ENCODE measurements at regions not wholly inside any gene's neighbourhood (a gene's known extent, or its start where the extent isn't known, plus 50 kb on each side); places are given as distances from the start of the nearest gene placed in this dataset.

- in situ Hi-C loops (cut with MboI; ENCODE audit: low sequenced_read_pairs), result loop anchor here (5.0 to 25.0 kb wide), 3 partner anchors 127 to 589 kb away; partner anchors contain the start of gene ANKH
Observed at GRCh38 chr5:15001517-15001916, 129.9 kb upstream of the ANKH start.

More at GRCh38 chr5:15001517-15001916, 129.9 kb upstream of the ANKH start:
- no peak overlapping the region for H2BK15ac ChIP-seq (ENCODE audit: low read depth, low read length)
- H3K27me3 ChIP-seq (ENCODE audit: control insufficient read depth, insufficient read depth, low read length), result peaks cover 17% of the 10 kb centered on the region
- H3K4me1 ChIP-seq (ENCODE audit: control insufficient read depth, insufficient read depth, low read length), result peaks cover 3% of the 10 kb centered on the region; the same call in 1 of the 2 replicates
- no peak overlapping the region for H2AK5ac ChIP-seq (ENCODE audit: low read depth, low read length)
- no peak overlapping the region for H3K4ac ChIP-seq (ENCODE audit: low read depth, low read length)
- no peak overlapping the region for H2BK20ac ChIP-seq (ENCODE audit: low read depth, low read length)
- no peaks in the 10 kb centered on the region for H4K20me1 ChIP-seq (ENCODE audit: insufficient read depth, low read length)
- H2AFZ ChIP-seq (replicated peaks; ENCODE audit: low read length, poor library complexity), result no peak overlapping the region
- dilution Hi-C loops (cut with HindIII; ENCODE audit: low sequenced_read_pairs, unreplicated experiment), result no loop called here
- H3K9ac ChIP-seq (ENCODE audit: low read depth, low read length), result no peak overlapping the region
- H3K4me2 ChIP-seq (ENCODE audit: low read depth, low read length), result no peak overlapping the region
- ChIA-PET CTCF (interaction anchor here (1.6 to 3.9 kb wide), 2 partner anchors 274 kb away, joined by 9 to 30 read pairs; no protein-coding TSS in a partner anchor), POLR2A (ENCODE audit: unreplicated experiment) (no interaction called here)
- no peaks in the 10 kb centered on the region for H3K36me3 ChIP-seq (ENCODE audit: control insufficient read depth, insufficient read depth, low read length)
- no CpG with 5 or more reads among the region's 2 CpGs for WGBS, 2 experiments (ENCODE audit: extremely low coverage in 2 of 2, insufficient read length in 1 of 2)
- H3K23ac ChIP-seq (ENCODE audit: low read depth, low read length), result no peak overlapping the region
- H3K56ac ChIP-seq (ENCODE audit: extremely low read depth, insufficient read depth, low read length), result no peak overlapping the region
- no peak overlapping the region for H3K4me3 ChIP-seq (ENCODE audit: insufficient read depth, low read depth, low read length)
- H3K79me1 ChIP-seq (ENCODE audit: low read depth in 1 of 2, low read length in 2 of 2), result no peaks in the 10 kb centered on the region
- no peaks in the 10 kb centered on the region for H3K9me1 ChIP-seq (ENCODE audit: insufficient read depth, low read length)
- H4K91ac ChIP-seq (ENCODE audit: insufficient read depth, low read depth, low read length), result no peak overlapping the region
- no peak overlapping the region for H2AK9ac ChIP-seq (replicated peaks; ENCODE audit: low read depth, low read length, poor library complexity)
- ATAC-seq (ENCODE audit: low read depth), result no peak
- H4K5ac ChIP-seq (ENCODE audit: low read depth, low read length), result no peak overlapping the region
- H3K18ac ChIP-seq (ENCODE audit: low read depth, low read length), result no peak overlapping the region
- peaks cover 12% of the 10 kb centered on the region; the same call in 1 of the 2 replicates for H3K9me3 ChIP-seq (ENCODE audit: control insufficient read depth, insufficient read depth, low read length)
- BruUV-seq (replicated peaks), result no TSS peak
- no peak overlapping the region for H2BK5ac ChIP-seq (ENCODE audit: low read depth, low read length, poor library complexity, severe bottlenecking)
- H3K14ac ChIP-seq (replicated peaks; ENCODE audit: low read depth, low read length), result no peak overlapping the region
- TF ChIP-seq USF2 (IDR thresholded peaks at IDR 0.05; ENCODE audit: low read depth, low read length), result no peak
- no peak for TF ChIP-seq MXI1 (IDR thresholded peaks at IDR 0.05; ENCODE audit: borderline replicate concordance, low read depth, low read length)
- TF ChIP-seq BHLHE40 (IDR thresholded peaks at IDR 0.05; ENCODE audit: low read depth, low read length), result no peak
- TF ChIP-seq RAD21 (IDR thresholded peaks at IDR 0.05; ENCODE audit: low read length), result no peak
- no peak for TF ChIP-seq POLR2A (IDR thresholded peaks at IDR 0.05; ENCODE audit: low read depth, low read length)
- TF ChIP-seq RCOR1 (IDR thresholded peaks at IDR 0.05; ENCODE audit: insufficient replicate concordance, low read length), result no peak
- no peak for TF ChIP-seq CTCF (conservative IDR thresholded peaks at IDR 0.05; ENCODE audit: low read depth, low read length)
- TF ChIP-seq MAFK (IDR thresholded peaks at IDR 0.05; ENCODE audit: low read depth, low read length), result no peak
- no peak for TF ChIP-seq MAZ (IDR thresholded peaks at IDR 0.05; ENCODE audit: borderline replicate concordance, low read depth, low read length)
- TF ChIP-seq SMC3 (IDR thresholded peaks at IDR 0.05; ENCODE audit: low read depth, low read length), result no peak
- no peak for TF ChIP-seq CEBPB (IDR thresholded peaks at IDR 0.05; ENCODE audit: low read depth, low read length)
- TF ChIP-seq FOS (IDR thresholded peaks at IDR 0.05; ENCODE audit: low read depth, low read length), result no peak
- TF ChIP-seq CHD1 (IDR thresholded peaks at IDR 0.05; ENCODE audit: low read depth, low read length), result no peak
- TF ChIP-seq ELK1 (IDR thresholded peaks at IDR 0.05; ENCODE audit: borderline replicate concordance, low read depth, low read length), result no peak
- TF ChIP-seq RFX5 (IDR thresholded peaks at IDR 0.05; ENCODE audit: low read depth, low read length), result no peak
- TF ChIP-seq NFE2L2 (IDR thresholded peaks at IDR 0.05; ENCODE audit: low read depth, low read length), result no peak
- H4K8ac ChIP-seq (ENCODE audit: low read depth in 2 of 2, low read length in 2 of 2), result no peak overlapping the region
- no peak overlapping the region for H2BK120ac ChIP-seq (ENCODE audit: low read depth, low read length)
- intact Hi-C loops (cut with micrococcal nuclease), result no loop called here
- DNase-seq, result no peak
- no peak overlapping the region for H3K27ac ChIP-seq (ENCODE audit: insufficient read depth, low read length)

Data from IMR-90 (cell line).